Keratinocyte (primary cell): ENCODE measurements at regions not wholly inside any gene's neighbourhood (a gene's known extent, or its start where the extent isn't known, plus 50 kb on each side); places are given as distances from the start of the nearest gene placed in this dataset.

Experiments used
- DNase-seq: peaks from one replicate; pipeline ENCODE4 v3.0.0-alpha.2; 2011; ENCODE audit warnings: low read depth, missing footprints, low spot score
- FAIRE-seq: peaks from 2 replicates; lab custom pipeline; 2011; peaks lifted over from hg19 to GRCh38; lab: Jason Lieb, UNC
- H2AFZ ChIP-seq: 2 replicates; pipeline ENCODE4 v1.6.0; 2012; ENCODE audit warnings: low read length, control low read depth, inconsistent platforms; ENCODE audit not compliant: control insufficient read depth
- H3K27ac ChIP-seq: 2 replicates; pipeline ENCODE4 v1.5.1; 2011; ENCODE audit warnings: low read length; ENCODE audit not compliant: control insufficient read depth, insufficient read depth
- H3K27me3 ChIP-seq: 3 replicates; pipeline ENCODE4 v1.6.0; 2011; ENCODE audit warnings: low read length; ENCODE audit not compliant: control insufficient read depth, insufficient read depth; ENCODE audit errors: extremely low read depth
- H3K36me3 ChIP-seq, 2 experiments: 2 replicates in 1 of 2; 3 replicates in 1 of 2; pipeline ENCODE4 v1.5.1; 2011; ENCODE audit warnings: low read length in 2 of 2, mild to moderate bottlenecking in 1 of 2; ENCODE audit not compliant: control insufficient read depth in 2 of 2, insufficient read depth in 2 of 2; ENCODE audit errors: extremely low read depth in 1 of 2
- H3K4me1 ChIP-seq: 3 replicates; pipeline ENCODE4 v1.5.1; 2011; ENCODE audit warnings: low read length; ENCODE audit not compliant: control insufficient read depth, insufficient read depth; ENCODE audit errors: extremely low read depth
- H3K4me2 ChIP-seq: 3 replicates; pipeline ENCODE4 v1.6.0; 2011; ENCODE audit warnings: low read depth, low read length; ENCODE audit not compliant: control insufficient read depth, insufficient read depth; ENCODE audit errors: extremely low read depth
- H3K4me3 ChIP-seq, 3 experiments: fragments of 200-600 bp in 1 of 3; sonication (generic) in 1 of 3; 2 replicates in 2 of 3; 3 replicates in 1 of 3; pipeline ENCODE4 v1.5.1; 2011 to 2016; ENCODE audit warnings: low read length in 3 of 3, mild to moderate bottlenecking in 3 of 3, control low read depth in 2 of 3, inconsistent platforms in 1 of 3, low read depth in 1 of 3, mixed read lengths in 1 of 3, mixed run types in 1 of 3, moderate library complexity in 1 of 3; ENCODE audit not compliant: control insufficient read depth in 2 of 3, insufficient read depth in 2 of 3; ENCODE audit errors: extremely low read depth in 1 of 3
- H3K79me2 ChIP-seq: 2 replicates; pipeline ENCODE4 v1.6.0; 2012; ENCODE audit warnings: low read length; ENCODE audit not compliant: control insufficient read depth, insufficient read depth
- H3K9ac ChIP-seq: 3 replicates; pipeline ENCODE4 v1.6.0; 2011; ENCODE audit warnings: low read length; ENCODE audit not compliant: control insufficient read depth, insufficient read depth; ENCODE audit errors: extremely low read depth
- H3K9me1 ChIP-seq: 3 replicates; pipeline ENCODE4 v1.6.0; 2011; ENCODE audit warnings: low read length; ENCODE audit not compliant: control insufficient read depth, insufficient read depth; ENCODE audit errors: extremely low read depth
- H3K9me3 ChIP-seq: 2 replicates; pipeline ENCODE4 v1.5.1; 2012; ENCODE audit warnings: low read depth, low read length; ENCODE audit not compliant: control insufficient read depth
- H4K20me1 ChIP-seq: 3 replicates; pipeline ENCODE4 v1.6.0; 2011; ENCODE audit warnings: low read length; ENCODE audit not compliant: control insufficient read depth, insufficient read depth; ENCODE audit errors: extremely low read depth
- CTCF ChIP-seq, 3 experiments: IDR thresholded peaks in 1 of 3; conservative IDR thresholded peaks in 1 of 3; optimal IDR thresholded peaks in 1 of 3; 2 replicates in 2 of 3; 3 replicates in 1 of 3; pipeline versions ENCODE3 to v1.5.1; 2011; ENCODE audit warnings: low read length in 3 of 3, mild to moderate bottlenecking in 3 of 3, moderate library complexity in 2 of 3, control low read depth in 1 of 3, inconsistent platforms in 1 of 3; ENCODE audit not compliant: insufficient read depth in 2 of 3; ENCODE audit errors: extremely low read depth in 1 of 3
- EZH2 ChIP-seq: IDR thresholded peaks from one replicate; pipeline ENCODE4 v1.6.1; 2012; ENCODE audit warnings: inconsistent platforms, mild to moderate bottlenecking, low read length, moderate library complexity
- dilution Hi-C: fragments of 300-500 bp; cut with MboI; formaldehyde crosslinking; loops from one replicate; pipeline ENCODE4 v1.7.0; 2020; ENCODE audit warnings: low sequenced_read_pairs; ENCODE audit not compliant: extremely low pct_ligation_motif_present

DNA sequence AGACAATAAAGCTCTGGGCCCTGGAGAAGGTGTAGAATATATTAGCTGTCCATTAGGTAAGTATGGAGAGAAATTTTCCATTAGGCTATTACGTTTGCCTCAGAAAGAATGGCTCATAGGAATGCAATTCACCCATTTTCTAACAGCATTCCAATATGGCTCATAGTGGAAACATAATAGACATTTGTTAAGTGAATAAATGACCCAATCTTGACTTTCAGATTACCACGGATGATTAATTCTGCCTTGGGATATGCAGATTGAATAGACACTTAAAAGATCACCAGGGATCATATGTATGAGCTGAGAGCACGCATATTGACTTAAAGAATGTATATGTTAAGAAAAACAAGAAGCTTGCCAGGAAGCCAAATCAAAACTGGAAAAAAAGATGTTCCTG, 209.1 kb upstream of the CDYL start:
- H3K4me3 ChIP-seq = no peak overlapping the region
- no peaks in the 10 kb centered on the region for H3K27me3 ChIP-seq
- no peaks in the 10 kb centered on the region for H3K9me1 ChIP-seq
- H3K9me3 ChIP-seq = no peaks in the 10 kb centered on the region
- peaks cover 19% of the 10 kb centered on the region for H3K4me1 ChIP-seq
- H4K20me1 ChIP-seq = no peaks in the 10 kb centered on the region
- peak overlapping the region; percentile 37 for H3K27ac ChIP-seq
- peak; percentile 86 for FAIRE-seq
- H3K79me2 ChIP-seq = no peaks in the 10 kb centered on the region
- TF ChIP-seq EZH2 = no peak
- no peaks in the 10 kb centered on the region for H3K36me3 ChIP-seq
- H3K4me2 ChIP-seq = peak overlapping the region; percentile 55
- dilution Hi-C loops = no loop called here
- H2AFZ ChIP-seq = no peak overlapping the region
- no peak for DNase-seq
- H3K9ac ChIP-seq = no peak overlapping the region

- Histone ChIP-seq H3K9me3 (no peaks in the 10 kb centered on the region), H3K9me1 (no peaks in the 10 kb centered on the region), H2AFZ (no peak overlapping the region), H3K27ac (no peak overlapping the region), H4K20me1 (no peaks in the 10 kb centered on the region), H3K36me3 (no peaks in the 10 kb centered on the region), H3K4me1 (peaks cover 19% of the 10 kb centered on the region), H3K4me3 (no peak overlapping the region), H3K9ac (no peak overlapping the region), H3K4me2 (no peak overlapping the region), H3K27me3 (no peaks in the 10 kb centered on the region), H3K79me2 (no peaks in the 10 kb centered on the region)
- DNase-seq = no peak
- no peak for TF ChIP-seq EZH2
- no peak for TF ChIP-seq CTCF (optimal IDR thresholded peaks at IDR 0.05 in 1 of 3, IDR thresholded peaks at IDR 0.05 in 1 of 3, conservative IDR thresholded peaks at IDR 0.05 in 1 of 3; ENCODE audit: extremely low read depth in 1 of 3, insufficient read depth in 2 of 3, low read length in 3 of 3)
- no peak for FAIRE-seq
- dilution Hi-C loops = no loop called here
Observed at GRCh38 chr6:4565301-4566250, 210.6 kb upstream of the CDYL start.
